ENCODE measurements at regions not wholly inside any gene's neighbourhood (a gene's known extent, or its start where the extent isn't known, plus 50 kb on each side); places are given as distances from the start of the nearest gene placed in this dataset.

GRCh38 chr16:49216593-49216992 lies 65.0 kb downstream of the CBLN1 start:
- no peak for DNase-seq (ENCODE audit: low read depth)

- DNase-seq (ENCODE audit: low read depth), result no peak
Measured at GRCh38 chr16:49213594-49213993, 68.0 kb downstream of the CBLN1 start.

- DNase-seq (ENCODE audit: low read depth), result no peak
Measured at GRCh38 chr16:49204191-49204590, 77.4 kb downstream of the CBLN1 start.

- DNase-seq (ENCODE audit: low read depth), result no peak
Measured at GRCh38 chr16:49203361-49203760, 78.3 kb downstream of the CBLN1 start.

GRCh38 chr16:49201118-49201517 lies 80.5 kb downstream of the CBLN1 start:
- no peak for DNase-seq (ENCODE audit: low read depth)

- DNase-seq (ENCODE audit: low read depth), result no peak
Measured at GRCh38 chr16:49200223-49200820, 81.3 kb downstream of the CBLN1 start.

- DNase-seq (ENCODE audit: low read depth), result no peak
Measured at GRCh38 chr16:49195237-49195548, 86.4 kb downstream of the CBLN1 start.

GRCh38 chr16:49194537-49195236 lies 87.0 kb downstream of the CBLN1 start:
- no peak for DNase-seq (ENCODE audit: low read depth)

GRCh38 chr16:49193596-49193995 lies 88.0 kb downstream of the CBLN1 start:
- DNase-seq (ENCODE audit: low read depth), result no peak

- DNase-seq (ENCODE audit: low read depth), result peak; percentile 13
Measured at GRCh38 chr16:49189286-49189685, 92.4 kb downstream of the CBLN1 start.

GRCh38 chr16:49183911-49184310 lies 97.7 kb downstream of the CBLN1 start:
- no peak for DNase-seq (ENCODE audit: low read depth)

- no peak for DNase-seq (ENCODE audit: low read depth)
Measured at GRCh38 chr16:49181791-49182518, 99.7 kb downstream of the CBLN1 start.

- DNase-seq (ENCODE audit: low read depth), result no peak
Measured at GRCh38 chr16:49179714-49180330, 101.8 kb downstream of the CBLN1 start.

GRCh38 chr16:49168126-49168525 lies 113.5 kb downstream of the CBLN1 start:
- DNase-seq (ENCODE audit: low read depth), result no peak

- no peak for DNase-seq (ENCODE audit: low read depth)
Measured at GRCh38 chr16:49165025-49165424, 116.6 kb downstream of the CBLN1 start.

- DNase-seq (ENCODE audit: low read depth), result no peak
Measured at GRCh38 chr16:49161191-49161590, 120.4 kb downstream of the CBLN1 start.

- peak; percentile 32 for DNase-seq (ENCODE audit: low read depth)
Measured at GRCh38 chr16:49158029-49158642, 123.5 kb downstream of the CBLN1 start.

- DNase-seq (ENCODE audit: low read depth), result no peak
Measured at GRCh38 chr16:49150341-49150740, 131.3 kb downstream of the CBLN1 start.

GRCh38 chr16:49148410-49148809 lies 133.2 kb downstream of the CBLN1 start:
- DNase-seq (ENCODE audit: low read depth), result no peak

GRCh38 chr16:49140618-49141017 lies 141.0 kb downstream of the CBLN1 start:
- no peak for DNase-seq (ENCODE audit: low read depth)

- DNase-seq (ENCODE audit: low read depth), result no peak
Measured at GRCh38 chr16:49130397-49130796, 151.2 kb downstream of the CBLN1 start.

GRCh38 chr16:49129935-49130334 lies 151.7 kb downstream of the CBLN1 start:
- DNase-seq (ENCODE audit: low read depth), result no peak

All from RPMI7951 (cell line).